ENCODE measurements at regions not wholly inside any gene's neighbourhood (a gene's known extent, or its start where the extent isn't known, plus 50 kb on each side); places are given as distances from the start of the nearest gene placed in this dataset.

GRCh38 chr18:60671021-60671420, 298.4 kb upstream of the MC4R start (continued):
- TF ChIP-seq, protein P1, sequence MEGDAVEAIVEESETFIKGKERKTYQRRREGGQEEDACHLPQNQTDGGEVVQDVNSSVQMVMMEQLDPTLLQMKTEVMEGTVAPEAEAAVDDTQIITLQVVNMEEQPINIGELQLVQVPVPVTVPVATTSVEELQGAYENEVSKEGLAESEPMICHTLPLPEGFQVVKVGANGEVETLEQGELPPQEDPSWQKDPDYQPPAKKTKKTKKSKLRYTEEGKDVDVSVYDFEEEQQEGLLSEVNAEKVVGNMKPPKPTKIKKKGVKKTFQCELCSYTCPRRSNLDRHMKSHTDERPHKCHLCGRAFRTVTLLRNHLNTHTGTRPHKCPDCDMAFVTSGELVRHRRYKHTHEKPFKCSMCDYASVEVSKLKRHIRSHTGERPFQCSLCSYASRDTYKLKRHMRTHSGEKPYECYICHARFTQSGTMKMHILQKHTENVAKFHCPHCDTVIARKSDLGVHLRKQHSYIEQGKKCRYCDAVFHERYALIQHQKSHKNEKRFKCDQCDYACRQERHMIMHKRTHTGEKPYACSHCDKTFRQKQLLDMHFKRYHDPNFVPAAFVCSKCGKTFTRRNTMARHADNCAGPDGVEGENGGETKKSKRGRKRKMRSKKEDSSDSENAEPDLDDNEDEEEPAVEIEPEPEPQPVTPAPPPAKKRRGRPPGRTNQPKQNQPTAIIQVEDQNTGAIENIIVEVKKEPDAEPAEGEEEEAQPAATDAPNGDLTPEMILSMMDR (IDR thresholded peaks at IDR 0.05; ENCODE audit: low read depth, low read length, missing input control): no peak
- TF ChIP-seq RAD21 (IDR thresholded peaks at IDR 0.05) (no peak), RXRA (IDR thresholded peaks at IDR 0.05) (no peak)

- DNase-seq (ENCODE audit: low spot score): no peak
- 49% methylated on average over 4 of the region's 4 CpGs for WGBS
- no peak overlapping the region for H3K4me3 ChIP-seq (ENCODE audit: low read depth in 1 of 3, low read length in 3 of 3)
Observed at GRCh38 chr18:60675126-60675525, 302.6 kb upstream of the MC4R start.

More at GRCh38 chr18:60675126-60675525, 302.6 kb upstream of the MC4R start:
- no peak for TF ChIP-seq REST (IDR thresholded peaks at IDR 0.05)
- no peak for TF ChIP-seq MAX (IDR thresholded peaks at IDR 0.05)
- TF ChIP-seq FOXA1 (IDR thresholded peaks at IDR 0.05): no peak
- TF ChIP-seq HNF4A (conservative IDR thresholded peaks at IDR 0.05): no peak
- no peak for TF ChIP-seq JUND (IDR thresholded peaks at IDR 0.05)
- TF ChIP-seq ZBTB33 (IDR thresholded peaks at IDR 0.05): no peak
- TF ChIP-seq ATF3 (IDR thresholded peaks at IDR 0.05): no peak
- no peak for TF ChIP-seq RAD21 (IDR thresholded peaks at IDR 0.05)
- TF ChIP-seq NR2F2 (IDR thresholded peaks at IDR 0.05): no peak
- no peak for TF ChIP-seq FOXA2 (IDR thresholded peaks at IDR 0.05)
- TF ChIP-seq HNF4G (IDR thresholded peaks at IDR 0.05): no peak
- Histone ChIP-seq H3K4me1 (ENCODE audit: control insufficient read depth in 4 of 4, insufficient read depth in 4 of 4, low read length in 3 of 4) (no peaks in the 10 kb centered on the region), H3K36me3 (ENCODE audit: control insufficient read depth in 4 of 4, insufficient read depth in 3 of 4, low read depth in 1 of 4, low read length in 3 of 4) (no peaks in the 10 kb centered on the region), H3K9ac (ENCODE audit: low read depth in 1 of 2, low read length in 2 of 2) (no peak overlapping the region), H3K27ac (ENCODE audit: low read depth in 1 of 2, low read length in 2 of 2) (no peak overlapping the region), H3K9me3 (ENCODE audit: control insufficient read depth in 4 of 4, low read length in 3 of 4) (no peaks in the 10 kb centered on the region), H3K27me3 (ENCODE audit: control insufficient read depth in 4 of 4, insufficient read depth in 4 of 4, low read length in 3 of 4) (peaks cover 0 to 3% (median 0%) of the 10 kb centered on the region in 4 donors)
